T-helper 22 cell (primary cell): ENCODE measurements at regions not wholly inside any gene's neighbourhood (a gene's known extent, or its start where the extent isn't known, plus 50 kb on each side); places are given as distances from the start of the nearest gene placed in this dataset.

ENCODE experiments used
- DNase-seq: peaks from one replicate; pipeline ENCODE4 v3.0.0-alpha.2; 2020; ENCODE audit warnings: low read depth

DNA sequence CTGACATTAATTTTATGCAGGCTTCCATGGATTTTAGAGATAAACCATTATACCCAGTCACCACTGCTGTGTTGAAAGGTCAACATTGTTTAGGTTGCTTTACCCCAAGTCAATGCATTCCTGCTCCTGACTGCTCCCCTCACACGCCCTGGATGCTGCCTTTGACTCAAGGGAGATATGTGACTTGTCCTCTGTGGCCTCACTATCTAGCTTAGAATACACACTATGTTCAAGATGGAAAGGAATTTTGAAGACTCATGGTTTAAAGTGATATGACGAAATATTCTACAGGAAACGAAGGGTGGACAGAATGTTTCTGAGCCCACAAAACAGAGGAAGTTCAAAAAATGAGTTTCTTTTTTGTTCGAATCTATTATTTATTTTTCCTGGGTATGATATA lies 170.4 kb upstream of the NR5A2 start:
- DNase-seq = no peak

DNA sequence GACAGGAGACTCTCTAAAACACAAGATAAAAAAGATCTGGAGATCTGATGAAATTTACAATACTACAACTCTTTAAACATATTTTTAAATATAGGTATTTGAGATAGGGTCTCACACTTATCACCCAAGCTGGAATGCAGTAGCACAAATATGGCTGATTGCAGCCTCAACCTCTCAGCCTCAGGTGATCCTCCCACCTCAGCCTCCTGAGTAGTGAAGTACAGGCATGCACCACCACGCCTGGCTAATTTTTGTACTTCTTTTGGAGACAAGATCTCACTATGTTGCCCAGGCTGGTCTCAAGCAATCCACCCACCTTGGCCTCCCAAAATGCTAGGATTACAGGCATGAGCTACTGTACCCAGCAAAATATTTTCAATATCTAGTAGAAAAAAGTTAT lies 170.0 kb upstream of the NR5A2 start:
- no peak for DNase-seq

DNA sequence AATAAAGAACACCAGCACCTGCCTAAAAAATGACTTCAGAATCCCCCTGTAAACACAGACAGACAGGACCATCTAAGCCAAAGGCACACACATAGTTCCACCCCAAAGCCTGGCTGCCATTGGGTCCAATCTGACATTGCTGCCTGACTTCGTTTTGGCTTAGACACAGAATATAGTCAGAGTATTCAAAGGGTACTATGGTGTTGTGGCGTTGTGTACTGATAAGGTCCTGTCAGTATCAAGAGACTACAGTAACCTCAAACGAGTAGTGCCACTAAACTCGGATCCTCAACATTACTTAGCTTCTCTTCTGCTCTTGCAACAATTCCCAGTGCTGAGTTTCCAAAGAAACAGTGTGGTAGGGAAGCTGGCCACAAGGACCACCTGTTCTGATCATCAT lies 169.3 kb upstream of the NR5A2 start:
- no peak for DNase-seq

DNA sequence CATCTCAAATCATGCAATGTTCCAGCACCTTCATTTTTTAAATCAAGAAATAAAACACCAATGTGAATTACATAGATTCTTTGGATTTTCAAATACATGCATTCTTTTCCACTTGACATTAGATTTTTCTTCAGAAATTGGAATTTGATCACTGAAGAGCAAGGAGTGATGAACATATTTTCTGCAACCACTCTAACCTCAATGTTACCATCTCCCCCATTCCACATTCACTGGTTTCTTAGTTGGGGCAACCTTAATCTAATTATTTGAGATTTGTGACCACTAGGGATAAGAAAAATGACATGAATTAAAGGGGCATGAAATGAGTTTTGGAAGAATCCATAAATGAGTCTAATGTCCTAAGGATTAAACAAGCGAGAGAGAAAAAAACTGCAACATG lies 168.7 kb upstream of the NR5A2 start:
- DNase-seq = no peak

DNA sequence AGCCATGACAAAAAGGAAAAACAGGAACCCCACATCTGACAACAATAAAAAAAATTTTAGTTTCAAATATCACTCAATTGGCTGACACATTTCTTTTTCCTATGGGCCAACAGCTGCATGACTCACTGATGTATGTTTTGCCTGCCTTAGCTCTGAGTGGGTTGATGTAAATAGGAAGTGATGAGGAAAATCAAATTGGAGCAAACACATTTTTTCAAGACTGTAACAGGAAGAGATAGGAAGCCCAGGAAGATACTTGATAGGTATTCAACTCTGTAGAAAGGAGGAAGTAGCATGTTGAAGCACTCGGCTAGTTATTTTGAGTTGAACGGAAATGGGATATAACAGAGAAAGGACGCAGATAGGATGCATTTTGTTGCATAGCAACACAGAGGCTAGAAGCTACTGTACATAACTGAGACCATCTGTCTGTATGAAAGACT lies 168.0 kb upstream of the NR5A2 start:
- DNase-seq = no peak

DNA sequence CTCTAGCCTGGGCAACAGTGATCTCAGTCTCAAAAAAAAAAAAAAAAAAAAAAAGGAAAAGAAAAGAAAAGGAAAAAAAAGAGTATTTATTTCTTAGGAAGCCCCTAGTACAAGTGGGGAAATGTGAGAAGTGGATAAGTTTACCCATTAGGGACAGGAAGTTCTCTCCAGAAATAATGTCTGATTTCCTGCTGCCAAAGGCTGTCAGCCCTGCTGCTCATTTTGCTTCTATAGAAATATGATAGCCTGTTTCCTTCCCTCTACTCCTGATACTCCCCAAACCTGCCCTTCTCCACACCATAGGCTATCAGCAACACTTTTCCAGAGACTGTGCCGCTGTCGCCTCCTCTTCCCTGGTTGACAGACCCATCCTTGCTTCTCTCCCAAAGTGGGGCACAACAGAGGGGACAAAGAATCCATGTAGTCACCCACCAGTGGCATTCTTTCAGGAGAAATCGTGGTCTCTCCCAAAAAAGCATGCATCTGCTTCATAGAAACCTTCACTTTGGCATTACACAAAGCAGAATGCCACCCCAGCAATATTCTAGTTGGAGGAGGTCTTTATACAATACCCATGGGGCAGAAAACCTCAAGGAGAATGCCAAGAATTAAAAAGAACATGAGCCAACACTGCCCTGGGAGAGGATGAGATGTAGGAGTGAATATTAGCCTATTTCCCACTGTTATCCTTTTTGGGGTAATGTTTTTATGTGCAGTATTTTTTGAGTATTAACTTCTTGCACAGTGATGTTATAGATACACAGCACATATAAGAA lies 166.3 kb upstream of the NR5A2 start:
- DNase-seq = no peak

DNA sequence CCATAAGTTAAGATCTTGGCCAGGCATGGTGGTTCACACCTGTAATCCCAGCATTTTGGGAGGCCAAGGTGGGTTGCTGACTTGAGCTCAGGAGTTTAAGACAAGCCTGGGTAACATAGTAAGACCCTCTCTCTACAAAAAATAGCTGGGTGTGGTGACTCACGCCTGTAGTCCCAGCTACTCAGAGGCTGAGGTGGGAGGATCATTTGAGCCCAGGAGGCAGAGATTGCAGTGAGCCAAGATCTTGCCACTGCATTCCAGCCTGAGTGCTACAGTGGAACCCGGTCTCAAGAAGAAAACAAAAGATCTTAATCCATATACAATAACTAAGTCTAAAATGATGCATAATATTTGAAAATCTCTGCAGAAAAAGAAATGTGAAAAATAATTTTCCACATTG lies 165.5 kb upstream of the NR5A2 start:
- DNase-seq = no peak

DNA sequence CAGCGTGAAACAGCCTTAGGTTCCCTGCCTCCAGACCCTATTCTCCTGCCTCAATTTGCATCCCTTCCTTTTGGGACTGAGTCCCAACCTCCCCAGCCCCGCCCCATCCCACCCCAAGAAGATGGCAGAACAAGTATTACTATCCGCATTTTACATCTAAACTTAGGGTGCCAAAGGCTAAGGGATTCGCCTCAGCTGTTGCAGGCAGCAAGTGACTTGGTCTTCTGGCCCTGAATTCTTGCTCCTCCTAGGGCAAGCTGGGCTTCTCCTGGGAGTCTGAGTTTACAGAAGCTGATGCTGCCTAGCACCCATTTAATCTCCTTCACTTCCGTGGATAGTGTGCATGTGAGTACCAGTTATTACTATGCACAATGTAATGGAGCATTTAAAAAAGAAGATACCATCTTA lies 161.3 kb upstream of the NR5A2 start:
- no peak for DNase-seq

DNA sequence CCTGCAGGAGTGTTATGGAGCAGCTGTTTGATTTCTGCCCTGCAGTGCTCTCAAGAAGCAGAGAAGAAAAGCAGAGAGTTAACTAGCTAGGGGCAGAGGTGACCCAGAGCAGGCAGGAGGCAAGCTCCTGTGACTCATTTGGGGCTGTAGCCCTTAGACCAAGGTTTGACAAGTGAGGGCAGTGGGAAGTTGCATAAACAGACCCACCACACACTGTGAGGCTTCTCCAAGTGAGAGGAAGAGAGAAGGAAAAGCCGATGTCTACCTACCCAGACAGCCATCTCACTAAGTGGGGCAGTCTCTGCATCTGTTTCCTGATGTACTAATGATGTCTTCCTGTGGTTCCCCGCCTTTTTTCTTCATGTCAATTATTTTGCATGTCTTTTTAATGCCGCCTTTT lies 159.9 kb upstream of the NR5A2 start:
- no peak for DNase-seq

DNA sequence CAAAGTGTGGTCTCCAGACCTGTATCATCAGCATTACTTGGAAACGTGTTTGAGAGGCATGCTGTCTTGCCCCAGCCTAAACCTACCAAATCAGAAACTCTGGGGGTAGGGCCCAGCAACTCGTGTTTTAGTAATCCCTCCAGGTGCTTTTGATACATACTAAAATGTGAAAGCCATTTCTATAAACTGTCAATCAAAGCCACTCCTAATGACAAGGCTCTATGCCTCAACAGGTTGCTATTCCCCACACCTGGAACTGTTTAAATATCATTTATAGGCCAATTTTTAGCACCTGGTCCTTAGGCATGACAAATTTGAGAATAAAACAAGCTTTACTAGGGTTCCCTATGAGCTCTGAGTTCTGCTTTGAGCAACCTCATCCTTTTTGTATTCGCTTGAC lies 158.7 kb upstream of the NR5A2 start:
- DNase-seq = no peak

DNA sequence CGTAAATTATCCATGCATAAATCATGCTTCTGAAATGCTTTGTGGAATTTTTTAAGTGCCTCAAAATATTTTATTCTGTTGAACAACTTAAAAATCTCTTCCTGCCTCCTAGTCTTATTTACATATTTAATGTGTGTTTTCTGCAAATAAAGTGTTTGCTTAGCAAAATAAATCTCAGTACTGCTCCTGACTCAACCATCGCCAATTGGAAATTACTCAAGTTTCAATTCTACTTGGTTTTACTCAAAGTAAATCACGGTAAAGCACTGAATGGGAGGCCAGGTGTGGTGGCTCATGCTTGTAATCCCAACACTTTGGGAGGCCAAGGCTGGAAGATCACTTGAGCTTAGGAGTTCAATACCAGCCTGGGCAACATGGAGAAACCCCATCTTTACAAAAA lies 152.2 kb upstream of the NR5A2 start:
- no peak for DNase-seq

DNA sequence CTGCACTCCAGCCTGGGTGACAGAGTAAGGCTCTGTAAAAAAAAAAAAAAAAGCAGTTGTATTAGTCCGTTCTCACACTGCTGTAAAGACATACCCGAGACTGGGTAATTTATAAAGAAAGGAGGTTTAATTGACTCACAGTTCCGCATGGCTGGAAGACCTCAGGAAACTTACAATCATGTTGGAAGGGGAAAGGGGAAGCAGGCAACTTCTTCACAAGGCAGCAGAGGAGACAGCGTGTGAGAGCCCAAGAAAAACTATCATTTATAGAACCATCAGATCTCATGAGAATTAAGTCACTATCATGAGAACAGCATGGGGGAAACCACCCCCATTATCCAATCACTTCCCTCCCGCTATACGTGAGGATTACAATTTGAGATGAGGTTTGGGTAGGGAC lies 151.7 kb upstream of the NR5A2 start:
- no peak for DNase-seq

DNA sequence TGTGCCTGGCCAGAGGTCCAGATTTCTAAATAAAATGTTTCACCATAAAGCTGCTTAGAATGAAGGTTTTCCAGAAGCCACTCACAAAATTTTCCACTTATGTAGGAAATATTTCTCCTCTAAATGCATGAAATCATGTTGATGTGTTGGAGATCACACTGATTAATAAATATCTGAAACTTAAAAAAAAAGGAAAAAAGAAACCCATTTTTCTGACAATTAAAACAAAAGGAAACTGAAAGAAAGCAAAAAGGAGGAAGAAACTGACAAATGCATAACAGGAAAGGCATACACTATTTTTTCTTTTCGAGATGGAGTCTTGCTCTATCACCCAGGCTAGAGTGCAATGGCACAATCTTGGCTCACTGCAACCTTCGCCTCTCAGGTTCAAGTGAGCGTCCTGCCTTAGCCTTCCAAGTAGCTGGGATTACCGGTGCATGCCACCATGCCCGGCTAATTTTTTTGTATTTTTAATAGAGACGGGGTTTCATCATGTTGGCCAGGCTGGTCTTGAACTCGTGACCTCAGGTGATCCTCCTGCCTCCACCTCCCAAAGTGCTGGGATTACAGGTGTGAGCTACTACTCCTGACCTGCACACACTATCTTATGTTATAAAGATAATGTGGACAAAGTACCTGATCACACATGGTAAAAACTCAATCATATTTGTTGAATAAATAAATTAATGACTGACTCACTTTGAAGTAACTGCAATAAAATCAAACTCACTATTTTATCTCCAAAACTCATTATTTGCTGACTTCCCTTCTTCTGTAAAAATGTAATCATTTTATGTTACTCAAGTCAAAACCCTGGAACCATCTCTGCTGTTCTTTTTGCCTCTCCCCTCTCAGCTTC lies 149.8 kb upstream of the NR5A2 start:
- DNase-seq = no peak

DNA sequence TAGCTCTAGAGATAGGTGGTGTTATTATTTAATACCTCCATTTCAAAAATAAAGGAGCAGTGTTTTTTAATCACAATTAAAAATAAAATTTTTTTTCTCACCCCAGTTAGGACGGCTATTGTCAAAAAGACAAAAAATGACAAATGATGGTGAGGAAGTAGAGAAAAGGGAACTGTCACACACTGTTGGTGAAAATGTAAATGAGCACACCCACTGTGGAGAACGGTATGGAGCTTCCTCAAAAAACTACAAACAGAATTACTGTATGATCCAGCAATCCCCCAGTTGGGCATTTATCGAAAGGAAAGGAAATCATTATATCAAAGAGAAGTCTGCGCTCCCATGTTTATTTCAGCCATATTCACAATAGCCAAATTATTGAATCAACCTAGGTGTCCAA lies 148.7 kb upstream of the NR5A2 start:
- DNase-seq = no peak

DNA sequence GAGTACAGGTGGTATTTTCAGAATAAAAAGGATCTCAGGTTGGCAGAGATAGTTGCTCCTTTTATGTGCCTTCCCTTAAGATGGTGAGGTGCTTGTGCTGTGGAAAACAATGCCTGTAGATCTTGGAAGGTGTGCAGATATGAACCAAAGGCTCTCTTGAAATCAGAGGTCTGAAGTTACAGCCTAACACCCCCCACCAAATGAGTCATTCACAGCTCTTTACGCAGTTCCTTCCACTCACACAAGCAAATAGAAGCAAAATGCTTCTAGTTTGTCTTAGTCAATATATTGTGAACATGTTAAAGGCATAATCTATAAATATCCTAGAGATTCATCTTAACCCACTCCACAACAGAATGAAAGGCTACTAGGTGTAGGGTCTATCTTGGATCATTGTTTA lies 128.9 kb upstream of the NR5A2 start:
- no peak for DNase-seq

DNA sequence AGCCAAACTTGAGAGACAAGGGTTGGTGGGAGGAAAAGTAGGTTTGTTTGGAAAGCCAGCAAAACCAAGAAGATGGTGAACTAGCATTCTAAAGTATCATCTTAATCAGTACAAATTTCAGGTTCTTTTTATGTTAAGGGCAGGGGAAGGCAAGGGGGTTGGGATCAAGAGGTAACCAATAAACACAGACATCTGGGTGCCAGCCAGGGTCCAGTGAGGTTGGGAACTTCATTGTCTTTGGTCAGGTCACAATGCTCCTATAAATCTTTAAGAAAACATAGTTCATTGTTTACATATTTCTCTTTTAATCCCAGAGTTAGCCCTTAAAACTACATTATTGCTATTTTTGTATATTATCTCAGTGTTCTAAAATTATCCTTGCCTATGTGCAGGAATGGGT lies 126.2 kb upstream of the NR5A2 start:
- no peak for DNase-seq

DNA sequence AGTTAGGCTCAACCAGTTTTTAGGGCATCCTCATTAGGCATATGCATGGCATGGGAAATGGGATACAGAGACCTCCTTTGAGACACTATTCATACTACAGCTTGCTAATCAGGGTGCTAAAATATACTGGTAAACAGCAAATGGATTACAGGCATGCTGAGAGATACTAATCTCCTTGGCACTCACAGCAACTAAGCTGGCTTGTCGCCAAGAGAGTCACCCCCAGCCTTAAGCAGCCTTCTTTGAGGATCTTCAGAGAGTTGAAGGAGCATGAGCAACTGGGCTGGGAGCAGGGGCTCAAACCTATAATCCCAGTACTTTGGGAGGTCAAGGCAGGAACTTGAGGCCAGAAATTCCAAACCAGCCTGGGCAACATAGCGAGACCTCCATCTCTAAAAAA lies 120.1 kb upstream of the NR5A2 start:
- no peak for DNase-seq

DNA sequence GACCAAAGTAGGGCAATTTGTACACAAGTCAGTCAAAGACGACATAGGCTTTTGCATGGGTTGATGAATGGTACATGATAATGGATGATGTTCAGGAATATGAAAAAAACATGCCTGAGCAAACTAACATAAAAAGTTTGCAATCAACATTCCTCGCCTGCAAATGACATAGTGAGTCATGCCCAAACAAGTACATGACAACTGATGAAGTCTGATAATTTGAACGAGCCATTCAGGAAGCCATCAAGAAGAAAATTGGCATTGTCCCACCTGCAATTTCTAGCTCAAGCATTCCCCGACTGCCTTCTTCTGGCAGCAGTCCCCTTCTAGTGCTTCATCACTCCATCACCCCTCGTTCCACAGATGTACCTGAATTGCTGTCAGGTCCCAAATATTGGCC lies 118.4 kb upstream of the NR5A2 start:
- no peak for DNase-seq

DNA sequence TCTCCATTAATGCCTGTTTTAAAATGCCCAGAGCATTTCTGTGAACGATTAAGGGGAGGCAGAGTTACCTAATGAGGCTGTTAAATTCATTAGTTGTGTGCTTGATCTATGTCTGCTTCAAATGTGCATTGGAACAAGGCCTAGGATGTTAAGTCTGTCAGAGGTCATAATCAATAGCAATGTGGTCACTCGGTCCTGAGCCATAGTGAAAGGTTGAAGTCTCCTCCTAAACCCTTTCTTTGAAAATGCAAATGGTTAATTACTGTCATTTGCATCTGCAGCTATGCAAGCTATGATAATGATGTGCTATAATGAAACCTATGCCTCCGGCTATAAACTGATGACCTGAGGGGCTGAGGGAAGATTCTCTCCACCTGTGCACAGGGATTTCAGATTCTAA lies 114.2 kb upstream of the NR5A2 start:
- no peak for DNase-seq

DNA sequence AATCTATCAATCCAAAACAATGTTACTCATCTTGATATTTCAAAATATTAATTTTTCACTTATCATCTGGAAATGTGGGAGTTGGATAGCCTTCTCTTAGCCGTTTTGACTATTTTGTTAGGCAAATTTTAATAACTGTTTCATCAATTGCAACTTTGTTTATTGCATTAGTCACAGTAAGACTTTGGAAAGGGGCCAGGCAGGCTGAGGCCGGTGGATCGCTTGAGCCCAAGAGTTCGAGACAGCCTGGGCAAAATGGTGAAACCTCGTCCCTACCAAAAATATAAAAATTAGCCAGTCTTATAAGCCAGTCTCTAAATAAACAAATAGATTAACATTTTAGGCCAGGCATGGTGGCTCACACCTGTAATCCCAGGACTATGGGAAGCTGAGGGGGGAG lies 113.0 kb upstream of the NR5A2 start:
- no peak for DNase-seq

DNA sequence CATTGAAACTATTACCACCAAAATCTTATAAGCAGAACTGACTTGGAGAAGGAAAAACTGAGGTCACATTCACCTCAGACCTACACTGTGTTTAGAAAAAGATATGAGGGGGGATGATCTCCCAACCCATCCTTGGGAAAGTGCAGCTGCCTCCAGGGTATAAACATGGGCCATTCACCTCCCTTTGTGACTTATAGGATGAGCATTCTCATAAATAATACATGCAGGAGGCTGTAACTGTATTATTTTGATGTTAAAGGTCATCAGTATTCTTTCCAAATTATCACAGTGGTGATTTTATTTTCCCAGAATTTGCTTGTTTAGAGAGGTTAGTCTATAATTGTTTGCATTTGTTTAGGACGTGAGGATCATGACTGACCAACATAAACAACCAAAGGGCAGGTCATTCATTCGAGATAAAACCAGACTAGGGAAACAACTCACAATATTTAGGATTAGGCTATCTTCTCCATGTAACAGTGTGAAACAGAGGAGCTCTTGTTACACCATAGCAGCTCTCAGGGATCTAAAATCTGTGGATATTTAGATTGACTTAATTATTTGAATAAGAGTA lies 109.2 kb upstream of the NR5A2 start:
- DNase-seq = no peak

DNA sequence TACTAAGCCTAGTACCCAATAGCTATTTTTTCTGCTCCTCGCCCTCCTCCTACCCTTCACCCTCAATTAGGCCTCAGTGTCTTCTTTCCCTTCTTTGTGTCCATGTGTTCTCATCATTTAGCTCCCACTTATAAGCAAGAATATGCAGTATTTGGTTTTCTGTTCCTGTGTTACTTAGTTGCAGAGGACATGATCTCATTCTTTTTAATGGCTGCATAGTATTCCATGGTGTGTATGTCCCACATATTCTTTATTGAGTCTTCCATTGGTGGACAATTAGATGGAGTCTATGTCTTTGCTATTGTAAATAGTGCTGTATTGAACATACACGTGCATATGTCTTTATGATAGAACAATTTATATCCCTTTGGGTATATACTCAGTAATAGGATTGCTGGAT lies 106.9 kb upstream of the NR5A2 start:
- DNase-seq = no peak

DNA sequence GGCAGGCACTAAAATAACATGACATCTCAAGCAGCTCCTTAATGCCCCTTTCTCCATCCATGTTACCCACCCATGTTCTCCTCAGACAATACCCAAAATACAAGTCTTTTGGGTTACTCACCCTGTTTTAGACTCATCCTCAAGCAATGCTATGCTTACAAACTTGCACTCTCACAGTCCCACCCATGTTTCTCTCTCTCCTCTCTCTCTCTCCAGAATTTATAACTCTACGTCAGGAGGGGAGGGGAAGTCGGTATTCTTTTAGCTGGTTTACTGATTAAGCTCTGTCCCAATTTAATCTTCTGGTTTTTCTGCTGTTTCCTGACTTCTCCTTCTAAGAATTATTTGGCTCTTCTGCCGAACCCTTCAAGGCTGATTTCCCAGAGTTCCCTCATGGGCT lies 98.0 kb upstream of the NR5A2 start:
- DNase-seq = no peak
